RPMI8226 (cell line): ENCODE measurements at regions not wholly inside any gene's neighbourhood (a gene's known extent, or its start where the extent isn't known, plus 50 kb on each side); places are given as distances from the start of the nearest gene placed in this dataset.

Source experiments
- DNase-seq: peaks from one replicate; pipeline ENCODE4 v3.0.0-alpha.2; 2015

GRCh38 chr3:135490219-135490915, 475.2 kb upstream of the PPP2R3A start:
- DNase-seq: no peak

- DNase-seq: no peak
Observed at GRCh38 chr3:135491491-135492205, 473.9 kb upstream of the PPP2R3A start.

GRCh38 chr3:135495891-135496290, 469.6 kb upstream of the PPP2R3A start:
- no peak for DNase-seq

GRCh38 chr3:135497979-135498378, 467.5 kb upstream of the PPP2R3A start:
- DNase-seq: no peak

- no peak for DNase-seq
Observed at GRCh38 chr3:135499426-135499825, 466.1 kb upstream of the PPP2R3A start.

GRCh38 chr3:135500034-135500433, 465.5 kb upstream of the PPP2R3A start:
- no peak for DNase-seq

GRCh38 chr3:135503065-135503759, 462.3 kb upstream of the PPP2R3A start:
- no peak for DNase-seq

GRCh38 chr3:135503760-135504686, 461.5 kb upstream of the PPP2R3A start:
- peak; percentile 59 for DNase-seq

- peak; percentile 24 for DNase-seq
Observed at GRCh38 chr3:135513106-135514059, 452.1 kb upstream of the PPP2R3A start.

GRCh38 chr3:135514060-135514448, 451.5 kb upstream of the PPP2R3A start:
- DNase-seq: no peak

GRCh38 chr3:135516143-135516542, 449.4 kb upstream of the PPP2R3A start:
- DNase-seq: no peak

GRCh38 chr3:135528413-135529015, 437.0 kb upstream of the PPP2R3A start:
- DNase-seq: no peak

GRCh38 chr3:135532021-135532420, 433.5 kb upstream of the PPP2R3A start:
- no peak for DNase-seq

GRCh38 chr3:135538123-135538522, 427.4 kb upstream of the PPP2R3A start:
- DNase-seq: no peak

GRCh38 chr3:135539351-135539750, 426.2 kb upstream of the PPP2R3A start:
- no peak for DNase-seq

- no peak for DNase-seq
Observed at GRCh38 chr3:135539854-135540253, 425.7 kb upstream of the PPP2R3A start.

GRCh38 chr3:135549928-135550494, 415.5 kb upstream of the PPP2R3A start:
- no peak for DNase-seq

GRCh38 chr3:135556174-135556573, 409.4 kb upstream of the PPP2R3A start:
- DNase-seq: no peak

- DNase-seq: no peak
Observed at GRCh38 chr3:135558150-135558783, 407.3 kb upstream of the PPP2R3A start.

GRCh38 chr3:135558906-135559305, 406.6 kb upstream of the PPP2R3A start:
- no peak for DNase-seq
